ENCODE measurements at regions not wholly inside any gene's neighbourhood (a gene's known extent, or its start where the extent isn't known, plus 50 kb on each side); places are given as distances from the start of the nearest gene placed in this dataset.
"Not testable (repeated sequence)": the region's sequence is repeated elsewhere in the genome, so short reads cannot be mapped to it uniquely, and the experiment has no call there.

GRCh38 chr2:190150413-190150812 is 87.9 kb upstream of the MSTN start:
- no peak for DNase-seq

- DNase-seq: no peak
These were observed 87.4 kb upstream of the MSTN start for GRCh38 chr2:190149908-190150307.

GRCh38 chr2:190149200-190149599 is 86.7 kb upstream of the MSTN start:
- no peak for DNase-seq

GRCh38 chr2:190146109-190146508 is 83.6 kb upstream of the MSTN start:
- not testable (repeated sequence) for DNase-seq

GRCh38 chr2:190140474-190140873 is 77.9 kb upstream of the MSTN start:
- DNase-seq: not testable (repeated sequence)

DNA sequence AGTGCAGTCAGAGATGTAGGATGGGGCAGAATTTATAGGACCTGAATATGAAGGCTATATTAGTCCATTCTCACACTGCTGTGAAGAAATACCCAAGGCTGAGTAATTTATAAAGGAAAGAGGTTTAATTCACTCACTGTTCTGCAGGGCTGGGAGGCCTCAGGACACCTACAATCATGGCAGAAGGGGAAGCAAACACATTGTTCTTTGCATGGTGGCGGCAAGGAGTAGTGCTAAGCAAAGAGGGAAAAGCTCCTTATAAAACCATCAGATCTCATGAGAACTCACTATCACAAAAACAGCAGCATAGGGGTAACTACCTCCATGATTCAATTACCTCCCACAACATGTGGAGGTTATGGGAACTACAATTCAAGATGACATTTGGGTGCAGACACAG is 76.8 kb upstream of the MSTN start:
- DNase-seq: no peak

GRCh38 chr2:190138032-190138431 is 75.5 kb upstream of the MSTN start:
- DNase-seq: no peak

DNA sequence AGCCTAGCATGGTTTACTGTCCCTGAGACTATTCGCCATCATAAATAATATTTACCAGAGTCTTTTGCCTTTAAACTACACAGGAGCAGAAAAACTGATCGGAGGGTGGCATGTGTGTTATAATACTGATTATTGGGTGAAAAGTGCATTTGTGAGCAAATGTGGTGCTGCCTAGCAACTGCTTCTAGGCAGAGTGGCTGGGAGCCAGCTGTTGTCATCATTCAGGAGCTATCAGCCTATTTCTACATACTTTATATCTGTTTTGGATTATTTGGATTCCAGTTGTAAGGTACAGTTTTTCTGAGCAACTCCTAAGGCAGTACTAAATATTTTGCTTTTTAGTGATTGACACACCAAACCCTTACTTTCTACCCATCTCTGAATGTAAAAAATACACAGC is 75.0 kb upstream of the MSTN start:
- DNase-seq: no peak

- no peak for DNase-seq
These were observed 74.3 kb upstream of the MSTN start for GRCh38 chr2:190136825-190137224.

GRCh38 chr2:190136259-190136658 is 73.7 kb upstream of the MSTN start:
- DNase-seq: no peak

DNA sequence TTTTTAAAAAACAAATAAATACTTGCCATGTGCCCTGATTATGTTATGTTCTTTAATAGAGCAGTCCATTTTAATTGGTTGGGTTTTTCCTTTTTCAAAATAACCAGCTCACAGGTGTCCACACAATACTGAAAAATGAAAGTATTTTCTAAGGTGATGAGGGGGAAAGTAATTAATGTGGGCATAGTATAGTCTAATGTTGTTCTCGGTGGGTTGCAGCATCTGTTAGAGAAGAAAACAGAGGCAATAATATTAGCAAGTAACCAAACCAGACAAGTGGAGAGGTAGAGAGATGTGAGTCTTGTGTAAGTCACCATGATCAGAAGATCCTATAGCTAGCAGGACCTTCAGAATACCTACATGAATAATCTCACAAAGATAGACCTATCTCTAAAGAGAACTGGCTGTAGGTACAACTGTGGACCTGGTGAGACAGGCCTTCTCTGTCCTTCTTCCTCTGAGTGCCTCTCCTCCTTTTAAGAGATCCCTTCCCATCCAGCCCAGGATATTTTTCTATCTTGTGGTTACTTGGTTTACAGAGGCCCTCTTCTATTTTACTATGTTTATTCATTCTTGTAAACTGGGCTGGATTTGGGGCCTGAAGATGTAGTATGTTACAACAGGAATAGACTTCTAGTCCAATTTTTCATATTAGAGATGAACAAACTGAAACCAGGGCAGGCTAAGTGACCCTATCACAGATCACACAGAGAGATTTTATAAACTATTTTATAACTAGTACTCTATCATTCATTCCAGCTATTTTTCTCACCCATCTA is 67.1 kb upstream of the MSTN start:
- DNase-seq: no peak

GRCh38 chr2:190127651-190128050 is 65.1 kb upstream of the MSTN start:
- DNase-seq: no peak

- DNase-seq: no peak
These were observed 64.3 kb upstream of the MSTN start for GRCh38 chr2:190126798-190127197.

DNA sequence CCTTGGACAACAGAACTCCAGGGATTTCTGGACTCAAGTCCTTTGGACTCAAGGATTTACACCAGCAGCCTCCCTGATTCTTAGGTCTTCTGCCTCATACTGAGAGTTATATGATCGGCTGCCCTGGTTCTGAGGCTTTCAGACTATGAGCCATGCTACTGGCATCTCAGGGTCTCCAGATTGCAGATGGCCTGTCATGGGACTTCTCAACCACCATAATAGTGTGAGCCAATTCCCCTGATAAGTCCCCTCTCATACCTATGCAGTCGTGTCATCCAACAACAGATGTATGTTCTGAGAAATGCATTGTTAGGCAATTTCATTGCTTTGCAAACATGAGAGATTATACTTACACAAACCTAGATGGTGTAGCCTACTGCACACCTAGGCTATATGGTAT is 61.4 kb upstream of the MSTN start:
- DNase-seq: no peak

GRCh38 chr2:190121971-190122370 is 59.4 kb upstream of the MSTN start:
- DNase-seq: no peak

GRCh38 chr2:190121305-190121704 is 58.8 kb upstream of the MSTN start:
- DNase-seq: peak; percentile 18

DNA sequence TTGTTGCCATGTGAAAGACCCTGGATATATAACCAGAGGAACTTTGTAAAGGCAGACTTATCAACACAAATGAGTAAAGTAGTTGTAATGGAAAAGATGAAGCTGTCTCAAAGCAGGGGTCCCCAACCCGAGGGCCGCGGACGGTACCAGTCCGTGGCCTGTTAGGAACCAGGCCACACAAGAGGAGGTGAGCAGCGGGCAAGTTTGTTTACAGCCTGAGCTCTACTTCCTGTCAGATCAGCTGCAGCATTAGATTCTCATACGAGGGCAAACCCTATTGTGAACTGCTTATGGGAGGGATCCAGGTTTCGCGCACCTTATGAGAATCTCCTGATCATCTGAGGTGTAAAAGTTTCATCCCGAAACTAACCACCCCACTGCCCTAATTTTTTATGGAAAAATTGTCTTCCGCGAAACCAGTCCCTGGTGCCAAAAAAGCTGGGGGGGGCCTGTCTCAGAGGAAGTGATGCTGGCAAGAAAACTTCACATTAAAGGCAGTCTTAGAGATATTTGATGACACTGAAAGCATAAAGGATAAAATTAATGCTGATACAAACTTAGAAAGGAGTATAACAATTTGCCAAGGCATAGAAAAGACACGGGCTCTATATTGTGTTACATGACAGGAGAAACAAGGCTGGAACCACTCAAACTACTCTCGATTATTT is 57.5 kb upstream of the MSTN start:
- DNase-seq: no peak

GRCh38 chr2:190119257-190119656 is 56.7 kb upstream of the MSTN start:
- no peak for DNase-seq

DNA sequence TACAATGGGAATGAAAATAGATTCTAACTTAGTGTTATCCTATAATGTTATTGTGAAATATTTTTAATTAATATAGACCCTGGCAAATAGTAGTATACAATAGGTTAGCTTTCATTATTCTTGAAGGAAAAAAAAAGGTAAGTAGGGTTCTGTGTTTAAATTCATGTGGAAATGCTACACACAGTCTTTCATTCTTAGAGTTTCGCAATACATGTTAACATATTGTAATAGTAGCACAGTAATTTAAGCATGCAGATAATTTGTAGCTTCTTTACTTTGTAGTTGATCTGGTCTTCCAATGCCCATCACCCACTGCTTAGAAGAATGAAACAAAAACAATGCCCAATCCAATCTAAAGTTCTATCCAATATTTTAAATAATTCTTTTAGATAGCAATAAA is 54.8 kb upstream of the MSTN start:
- no peak for DNase-seq

DNA sequence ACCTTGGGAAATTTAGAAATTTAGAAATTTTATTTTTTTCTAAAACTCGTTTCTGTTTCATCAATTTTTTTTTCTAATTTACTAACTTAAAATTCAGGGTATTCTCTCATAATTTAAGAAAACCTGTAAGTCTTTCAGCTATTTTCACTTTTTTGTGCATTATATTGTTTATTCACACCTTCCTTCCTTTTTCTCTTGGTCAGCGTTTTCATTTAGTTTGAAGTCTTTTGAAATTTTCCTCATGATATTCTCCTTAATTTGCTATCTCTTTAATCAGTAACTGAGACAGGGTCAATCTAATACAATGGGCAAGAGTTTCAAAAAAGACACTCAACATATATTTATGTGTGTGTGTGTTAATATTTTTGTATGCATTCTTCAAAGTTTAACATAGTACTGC is 50.5 kb upstream of the MSTN start:
- no peak for DNase-seq
